ENCODE measurements at regions not wholly inside any gene's neighbourhood (a gene's known extent, or its start where the extent isn't known, plus 50 kb on each side); places are given as distances from the start of the nearest gene placed in this dataset.

GRCh38 chr10:114753126-114753525 lies 68.5 kb upstream of the FHIP2A start:
- TF ChIP-seq, protein P1, sequence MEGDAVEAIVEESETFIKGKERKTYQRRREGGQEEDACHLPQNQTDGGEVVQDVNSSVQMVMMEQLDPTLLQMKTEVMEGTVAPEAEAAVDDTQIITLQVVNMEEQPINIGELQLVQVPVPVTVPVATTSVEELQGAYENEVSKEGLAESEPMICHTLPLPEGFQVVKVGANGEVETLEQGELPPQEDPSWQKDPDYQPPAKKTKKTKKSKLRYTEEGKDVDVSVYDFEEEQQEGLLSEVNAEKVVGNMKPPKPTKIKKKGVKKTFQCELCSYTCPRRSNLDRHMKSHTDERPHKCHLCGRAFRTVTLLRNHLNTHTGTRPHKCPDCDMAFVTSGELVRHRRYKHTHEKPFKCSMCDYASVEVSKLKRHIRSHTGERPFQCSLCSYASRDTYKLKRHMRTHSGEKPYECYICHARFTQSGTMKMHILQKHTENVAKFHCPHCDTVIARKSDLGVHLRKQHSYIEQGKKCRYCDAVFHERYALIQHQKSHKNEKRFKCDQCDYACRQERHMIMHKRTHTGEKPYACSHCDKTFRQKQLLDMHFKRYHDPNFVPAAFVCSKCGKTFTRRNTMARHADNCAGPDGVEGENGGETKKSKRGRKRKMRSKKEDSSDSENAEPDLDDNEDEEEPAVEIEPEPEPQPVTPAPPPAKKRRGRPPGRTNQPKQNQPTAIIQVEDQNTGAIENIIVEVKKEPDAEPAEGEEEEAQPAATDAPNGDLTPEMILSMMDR (IDR thresholded peaks at IDR 0.05), result no peak
- TF ChIP-seq POLR2A (IDR thresholded peaks at IDR 0.05) (no peak), POLR2AphosphoS5 (IDR thresholded peaks at IDR 0.05) (no peak)

Data from gastroesophageal sphincter (tissue), 3 donors.